ENCODE measurements at regions not wholly inside any gene's neighbourhood (a gene's known extent, or its start where the extent isn't known, plus 50 kb on each side); places are given as distances from the start of the nearest gene placed in this dataset.

GRCh38 chr10:64458306-64458705 lies 937.1 kb downstream of the REEP3 start:
- no peak for TF ChIP-seq CTCF (IDR thresholded peaks at IDR 0.05; ENCODE audit: borderline replicate concordance, insufficient read depth, low read depth, low read length)
- no peak overlapping the region for H3K4me3 ChIP-seq (ENCODE audit: low read depth, low read length)

DNA sequence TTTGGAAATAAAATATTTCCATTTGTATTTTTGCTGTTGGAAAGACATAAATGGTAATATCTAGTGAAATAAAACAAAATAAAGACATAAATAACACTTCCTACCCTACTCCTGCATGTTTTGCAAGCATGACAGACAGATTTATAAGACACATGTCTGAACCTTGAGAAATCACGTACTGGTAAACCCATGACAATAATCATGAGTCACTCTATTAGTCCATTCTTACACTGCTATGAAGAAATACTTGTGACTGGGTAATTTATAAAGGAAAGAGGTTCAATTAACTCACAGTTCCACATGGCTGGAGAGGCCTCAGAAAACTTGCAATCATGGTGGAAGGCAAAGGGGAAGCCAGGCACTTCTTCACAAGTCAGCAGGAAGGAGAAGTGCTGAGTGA lies 942.2 kb downstream of the REEP3 start:
- no peak overlapping the region for H3K4me3 ChIP-seq (ENCODE audit: low read depth, low read length)

GRCh38 chr10:64465653-64466052 lies 944.5 kb downstream of the REEP3 start:
- TF ChIP-seq CTCF (IDR thresholded peaks at IDR 0.05; ENCODE audit: borderline replicate concordance, insufficient read depth, low read depth, low read length) = no peak

More for the DNA sequence above, 942.2 kb downstream of the REEP3 start:
- TF ChIP-seq CTCF (IDR thresholded peaks at IDR 0.05; ENCODE audit: borderline replicate concordance, insufficient read depth, low read depth, low read length) = no peak

GRCh38 chr10:64468219-64468618 lies 947.0 kb downstream of the REEP3 start:
- no peak for TF ChIP-seq CTCF (IDR thresholded peaks at IDR 0.05; ENCODE audit: borderline replicate concordance, insufficient read depth, low read depth, low read length)
- H3K4me3 ChIP-seq (ENCODE audit: low read depth, low read length) = no peak overlapping the region

More at GRCh38 chr10:64465653-64466052, 944.5 kb downstream of the REEP3 start:
- H3K4me3 ChIP-seq (ENCODE audit: low read depth, low read length) = no peak overlapping the region

- TF ChIP-seq CTCF (IDR thresholded peaks at IDR 0.05; ENCODE audit: borderline replicate concordance, insufficient read depth, low read depth, low read length) = no peak
Observed at GRCh38 chr10:64476506-64476905, 955.3 kb downstream of the REEP3 start.

GRCh38 chr10:64477791-64478190 lies 956.6 kb downstream of the REEP3 start:
- no peak overlapping the region for H3K4me3 ChIP-seq (ENCODE audit: low read depth, low read length)
- no peak for TF ChIP-seq CTCF (IDR thresholded peaks at IDR 0.05; ENCODE audit: borderline replicate concordance, insufficient read depth, low read depth, low read length)

More at GRCh38 chr10:64476506-64476905, 955.3 kb downstream of the REEP3 start:
- H3K4me3 ChIP-seq (ENCODE audit: low read depth, low read length) = no peak overlapping the region

DNA sequence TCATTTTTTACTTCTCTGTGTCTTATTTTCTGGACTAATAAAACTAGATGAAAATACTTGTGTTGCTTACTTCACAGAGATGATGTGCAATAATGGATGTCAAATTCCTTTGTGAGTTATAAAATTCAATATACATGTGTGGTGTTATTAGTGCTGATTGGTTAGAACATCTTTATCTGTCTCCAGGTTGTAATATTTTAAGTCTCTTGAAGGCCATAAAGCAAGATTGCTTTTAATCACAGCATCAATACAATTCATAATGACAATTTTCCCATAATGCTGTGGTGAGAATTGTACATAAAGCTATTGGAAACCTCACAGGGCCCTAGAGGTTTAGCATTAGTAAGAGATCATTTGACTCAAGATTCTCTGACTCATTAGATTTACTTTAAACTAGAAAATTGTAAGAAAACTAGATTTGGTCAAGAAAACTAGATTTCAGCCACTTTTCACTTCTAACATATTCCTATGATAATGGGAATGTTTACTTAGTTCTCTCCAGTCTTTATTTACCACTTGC lies 963.7 kb downstream of the REEP3 start:
- TF ChIP-seq CTCF (IDR thresholded peaks at IDR 0.05; ENCODE audit: borderline replicate concordance, insufficient read depth, low read depth, low read length) = no peak
- no peak overlapping the region for H3K4me3 ChIP-seq (ENCODE audit: low read depth, low read length)

Data from GM12875 (cell line).